D721Med (cell line): ENCODE measurements at regions not wholly inside any gene's neighbourhood (a gene's known extent, or its start where the extent isn't known, plus 50 kb on each side); places are given as distances from the start of the nearest gene placed in this dataset.

Experiments used
- DNase-seq: peaks from one replicate; pipeline ENCODE4 v3.0.0; 2011; ENCODE audit warnings: low spot score; ENCODE audit not compliant: insufficient read length
- FAIRE-seq: peaks from 2 replicates; lab custom pipeline; 2011; peaks lifted over from hg19 to GRCh38; lab: Jason Lieb, UNC
- TF ChIP-seq, protein P1 (sequence below): IDR thresholded peaks from 2 replicates; pipeline ENCODE4 v1.5.1; 2012; ENCODE audit warnings: mild to moderate bottlenecking, control low read depth; ENCODE audit not compliant: insufficient read depth; ENCODE audit errors: missing control alignments

DNA sequence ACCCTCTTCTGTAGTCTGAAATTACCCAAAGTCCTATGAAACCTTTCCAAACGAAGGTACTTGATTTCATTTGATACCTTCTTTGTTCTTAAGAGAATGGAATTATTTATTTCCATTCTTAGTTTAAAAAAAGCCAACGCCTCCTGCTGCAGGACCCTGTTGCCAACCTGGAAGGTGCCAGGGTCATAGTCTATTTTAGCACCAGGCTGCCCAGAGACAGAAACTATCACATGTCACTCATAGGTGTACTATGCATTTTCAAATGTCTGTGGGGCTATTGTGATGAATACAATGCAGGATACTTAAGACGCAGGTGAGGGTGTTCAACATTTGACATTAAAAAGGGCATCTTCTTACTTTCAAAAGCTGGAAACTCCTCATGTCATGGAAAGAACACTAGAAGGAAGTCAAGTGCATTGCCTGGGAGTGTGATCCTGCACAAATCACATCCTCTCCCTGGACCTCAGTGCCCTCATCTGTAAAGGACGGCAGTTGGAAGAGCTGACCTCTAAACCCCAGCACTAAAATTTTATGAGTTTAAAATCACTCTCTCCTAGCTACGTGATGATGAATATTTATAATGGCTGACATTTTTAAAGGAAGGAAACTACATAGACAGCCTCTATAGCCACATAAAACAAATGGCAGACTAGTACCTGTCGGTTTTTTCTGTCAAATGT is 107.3 kb upstream of the SYT6 start:
- TF ChIP-seq, protein P1, sequence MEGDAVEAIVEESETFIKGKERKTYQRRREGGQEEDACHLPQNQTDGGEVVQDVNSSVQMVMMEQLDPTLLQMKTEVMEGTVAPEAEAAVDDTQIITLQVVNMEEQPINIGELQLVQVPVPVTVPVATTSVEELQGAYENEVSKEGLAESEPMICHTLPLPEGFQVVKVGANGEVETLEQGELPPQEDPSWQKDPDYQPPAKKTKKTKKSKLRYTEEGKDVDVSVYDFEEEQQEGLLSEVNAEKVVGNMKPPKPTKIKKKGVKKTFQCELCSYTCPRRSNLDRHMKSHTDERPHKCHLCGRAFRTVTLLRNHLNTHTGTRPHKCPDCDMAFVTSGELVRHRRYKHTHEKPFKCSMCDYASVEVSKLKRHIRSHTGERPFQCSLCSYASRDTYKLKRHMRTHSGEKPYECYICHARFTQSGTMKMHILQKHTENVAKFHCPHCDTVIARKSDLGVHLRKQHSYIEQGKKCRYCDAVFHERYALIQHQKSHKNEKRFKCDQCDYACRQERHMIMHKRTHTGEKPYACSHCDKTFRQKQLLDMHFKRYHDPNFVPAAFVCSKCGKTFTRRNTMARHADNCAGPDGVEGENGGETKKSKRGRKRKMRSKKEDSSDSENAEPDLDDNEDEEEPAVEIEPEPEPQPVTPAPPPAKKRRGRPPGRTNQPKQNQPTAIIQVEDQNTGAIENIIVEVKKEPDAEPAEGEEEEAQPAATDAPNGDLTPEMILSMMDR = no peak
- DNase-seq (no peak), FAIRE-seq (no peak)

DNA sequence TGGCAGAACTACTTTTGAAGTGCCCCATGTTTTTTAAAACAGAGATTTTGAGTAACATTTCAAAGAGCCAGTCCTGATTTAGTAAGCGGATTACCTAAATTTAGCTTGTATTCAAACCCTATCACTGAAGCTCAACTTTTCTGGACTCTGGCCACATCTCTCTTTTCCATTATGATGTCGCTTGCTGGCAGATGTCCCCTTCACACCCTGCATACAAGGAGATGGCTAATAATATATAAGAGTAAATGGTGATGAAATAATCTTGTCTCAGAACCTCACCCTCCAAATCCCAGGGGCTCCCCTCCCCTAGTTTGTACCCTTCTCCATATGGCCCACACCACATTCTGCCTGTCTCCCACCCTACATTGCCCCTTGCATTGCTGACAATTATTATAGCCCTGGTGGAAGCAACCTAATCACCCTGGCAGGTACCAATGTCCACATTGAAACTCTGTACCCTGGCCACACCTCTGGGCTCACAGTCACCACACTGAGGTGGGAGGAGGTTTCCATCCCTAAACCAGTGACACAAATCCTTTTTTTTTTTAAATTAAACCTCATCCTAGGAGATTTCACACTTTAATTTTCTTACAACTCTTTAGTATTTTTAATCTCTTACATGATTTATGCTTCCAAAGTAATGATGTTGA is 106.0 kb upstream of the SYT6 start:
- TF ChIP-seq, protein P1 = no peak
- DNase-seq = no peak
- no peak for FAIRE-seq

DNA sequence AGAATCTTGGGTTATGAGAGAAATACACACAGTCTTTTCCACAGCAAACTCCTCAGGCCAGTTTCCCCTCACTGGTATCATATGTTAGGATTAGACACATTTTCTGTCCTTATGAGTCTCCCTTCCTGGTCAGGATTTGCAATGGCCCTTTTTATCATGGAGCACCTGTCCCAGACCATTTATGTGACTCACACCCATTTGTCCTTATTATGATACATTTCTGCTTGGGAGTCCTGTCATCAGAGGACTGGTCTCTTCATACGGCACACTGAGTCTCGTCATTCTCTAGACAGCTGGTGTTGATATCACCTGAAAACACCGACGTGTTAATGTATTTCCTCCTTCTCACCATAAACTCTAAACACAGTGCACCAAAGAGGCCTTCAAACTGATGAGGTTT is 105.0 kb upstream of the SYT6 start:
- FAIRE-seq = no peak
- TF ChIP-seq, protein P1 = no peak
- DNase-seq = no peak

DNA sequence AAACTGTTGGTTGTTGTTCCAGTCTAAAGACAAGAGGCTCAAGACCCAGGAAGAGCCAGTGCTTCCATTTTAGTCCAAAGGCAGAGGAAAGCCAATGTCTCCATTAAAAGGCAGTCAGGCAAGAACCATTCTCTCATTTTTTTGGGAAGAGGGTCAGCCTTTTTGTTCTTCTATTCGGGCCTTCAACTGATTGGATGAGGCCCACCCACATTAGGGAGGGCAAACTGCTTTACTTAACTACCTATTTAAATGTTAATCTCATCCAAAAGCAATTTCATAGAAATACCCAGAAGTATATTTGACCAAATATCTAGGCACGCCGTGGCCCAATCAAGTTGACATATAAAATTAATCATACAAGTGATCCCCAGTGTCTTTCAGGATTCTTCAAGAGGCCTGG is 104.4 kb upstream of the SYT6 start:
- TF ChIP-seq, protein P1 = no peak
- DNase-seq (no peak), FAIRE-seq (no peak)

DNA sequence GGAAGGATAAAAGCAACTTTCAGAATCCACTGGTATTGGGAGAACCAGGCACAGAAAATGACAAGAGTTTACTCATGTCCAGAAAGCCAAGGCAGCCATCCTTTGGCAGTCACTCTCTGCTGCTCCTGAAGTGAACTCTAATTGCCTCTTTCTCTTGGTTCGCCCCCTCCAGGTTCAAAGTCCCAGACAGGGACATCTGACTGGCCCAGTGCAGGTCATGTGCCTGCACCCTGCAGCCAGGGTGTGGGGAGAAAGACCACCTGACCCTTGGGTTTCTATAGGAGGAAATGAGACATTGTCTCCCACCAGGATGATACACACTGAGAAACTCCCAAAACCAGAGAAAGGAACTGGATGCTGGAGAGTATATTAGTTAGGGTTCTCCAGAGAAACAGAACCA is 103.9 kb upstream of the SYT6 start:
- no peak for FAIRE-seq
- TF ChIP-seq, protein P1 = no peak
- DNase-seq = no peak

DNA sequence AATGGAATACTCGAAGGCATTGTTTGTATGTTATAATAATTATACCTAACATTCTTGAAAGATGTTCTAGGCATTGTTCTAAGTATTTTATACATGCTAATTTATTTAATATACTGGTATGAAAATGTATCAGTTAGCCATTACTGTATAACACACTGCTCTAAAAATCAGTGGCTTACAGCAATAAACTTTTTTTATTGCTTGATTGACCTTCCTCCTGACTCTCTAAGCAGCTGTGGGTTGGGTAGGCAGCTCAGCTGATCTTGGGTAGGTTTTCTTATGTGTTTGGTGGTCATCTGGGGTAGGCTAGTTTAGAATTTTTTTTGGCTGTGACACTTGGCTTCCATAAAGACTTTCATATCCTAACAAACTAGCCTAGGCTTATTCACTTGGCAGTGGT is 100.2 kb upstream of the SYT6 start:
- TF ChIP-seq, protein P1 = no peak
- FAIRE-seq = no peak

DNA sequence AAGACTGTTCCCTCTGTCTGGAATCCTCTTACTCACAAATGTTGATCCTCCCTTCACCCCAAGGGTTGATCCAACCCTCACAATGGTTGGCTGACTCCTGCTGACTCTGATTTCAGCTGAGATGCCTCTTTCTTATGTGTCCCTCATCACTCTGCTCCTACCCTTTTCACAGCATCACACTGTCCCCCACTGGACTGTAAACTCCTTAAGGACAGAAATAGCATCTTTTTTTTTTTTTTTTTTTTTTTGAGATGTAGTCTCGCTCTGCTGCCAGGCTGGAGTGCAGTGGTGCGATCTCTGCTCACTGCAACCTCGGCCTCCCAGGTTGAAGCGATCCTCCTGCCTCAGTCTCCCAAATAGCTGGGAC is 97.9 kb upstream of the SYT6 start:
- FAIRE-seq = no peak
- TF ChIP-seq, protein P1 = no peak
- no peak for DNase-seq

More for the DNA sequence above, 100.2 kb upstream of the SYT6 start:
- no peak for DNase-seq
